CD14-positive monocyte (primary cell): ENCODE measurements at regions not wholly inside any gene's neighbourhood (a gene's known extent, or its start where the extent isn't known, plus 50 kb on each side); places are given as distances from the start of the nearest gene placed in this dataset.
"Not testable (repeated sequence)": the region's sequence is repeated elsewhere in the genome, so short reads cannot be mapped to it uniquely, and the experiment has no call there.

Source experiments
- DNase-seq, 3 donors: peaks; one replicate each; pipeline ENCODE4 v3.0.0-alpha.2; 2011 to 2022
- H2AFZ ChIP-seq: 2 replicates; pipeline ENCODE4 v1.6.0; 2012; ENCODE audit warnings: mild to moderate bottlenecking, low read depth, low read length, inconsistent platforms; ENCODE audit not compliant: insufficient read depth, poor library complexity, severe bottlenecking
- H3K27ac ChIP-seq, 2 donors: 1 replicate in 1 of 2; 2 replicates in 1 of 2; pipeline ENCODE4 v1.5.1; 2012 to 2013; ENCODE audit warnings: low read length in 2 of 2, control low read depth in 1 of 2, inconsistent platforms in 1 of 2, low read depth in 1 of 2, mild to moderate bottlenecking in 1 of 2
- H3K27me3 ChIP-seq, 2 donors: one replicate each; pipeline versions ENCODE4 v1.6.0 to v1.6.1; 2011 to 2013; ENCODE audit warnings: low read length in 2 of 2; ENCODE audit not compliant: control insufficient read depth in 2 of 2, insufficient read depth in 2 of 2
- H3K36me3 ChIP-seq, 2 donors: replicated peaks in 1 of 2; 1 replicate in 1 of 2; 2 replicates in 1 of 2; pipeline versions ENCODE4 v1.5.1 to v1.6.1; 2012 to 2013; ENCODE audit warnings: low read length in 2 of 2, control low read depth in 1 of 2, inconsistent platforms in 1 of 2, mild to moderate bottlenecking in 1 of 2; ENCODE audit not compliant: insufficient read depth in 2 of 2, control insufficient read depth in 1 of 2
- H3K4me1 ChIP-seq, 2 donors: 1 replicate in 1 of 2; 2 replicates in 1 of 2; pipeline versions ENCODE4 v1.5.1 to v1.6.1; 2012 to 2013; ENCODE audit warnings: low read length in 2 of 2, control low read depth in 1 of 2, inconsistent platforms in 1 of 2, mild to moderate bottlenecking in 1 of 2, moderate library complexity in 1 of 2; ENCODE audit not compliant: insufficient read depth in 2 of 2, control insufficient read depth in 1 of 2
- H3K4me2 ChIP-seq: replicated peaks from 2 replicates; pipeline ENCODE3; 2012; ENCODE audit warnings: low read length, moderate library complexity, mild to moderate bottlenecking; ENCODE audit not compliant: poor library complexity, severe bottlenecking; ENCODE audit errors: extremely low read depth
- H3K4me3 ChIP-seq, 3 experiments: fragments of 200-600 bp in 1 of 3; sonication (generic) in 1 of 3; replicated peaks in 1 of 3; 1 replicate in 2 of 3; 2 replicates in 1 of 3; pipeline ENCODE4 v1.5.1; 2011 to 2013; ENCODE audit warnings: low read length in 3 of 3, mild to moderate bottlenecking in 3 of 3, control low read depth in 2 of 3, low read depth in 2 of 3, inconsistent platforms in 1 of 3, moderate library complexity in 1 of 3
- H3K79me2 ChIP-seq: 2 replicates; pipeline ENCODE4 v1.6.0; 2012; ENCODE audit warnings: mild to moderate bottlenecking, control low read depth, inconsistent platforms, low read length, moderate library complexity; ENCODE audit not compliant: insufficient read depth
- H3K9ac ChIP-seq: 2 replicates; pipeline ENCODE4 v1.6.0; 2017; ENCODE audit warnings: low read length, mild to moderate bottlenecking; ENCODE audit not compliant: insufficient read depth, poor library complexity, severe bottlenecking
- H3K9me3 ChIP-seq, 2 donors: replicated peaks in 1 of 2; 1 replicate in 1 of 2; 2 replicates in 1 of 2; pipeline versions ENCODE4 v1.5.1 to v1.6.1; 2012 to 2013; ENCODE audit warnings: low read length in 2 of 2, control low read depth in 1 of 2; ENCODE audit not compliant: control insufficient read depth in 1 of 2, insufficient read depth in 1 of 2
- H4K20me1 ChIP-seq: 2 replicates; pipeline ENCODE4 v1.6.0; 2012; ENCODE audit warnings: mild to moderate bottlenecking, low read length, control low read depth, moderate library complexity; ENCODE audit not compliant: insufficient read depth
- H3K27ac Mint-ChIP-seq, 7 donors: one replicate each; pipeline ENCODE4 v1.8.0; 2020; ENCODE audit warnings: mild to moderate bottlenecking in 7 of 7, mixed read lengths in 7 of 7, moderate library complexity in 6 of 7, inconsistent platforms in 2 of 7
- H3K27me3 Mint-ChIP-seq, 3 donors: one replicate each; pipeline ENCODE4 v1.8.0; 2021 to 2022; ENCODE audit warnings: low read depth in 3 of 3, mild to moderate bottlenecking in 3 of 3, mixed read lengths in 3 of 3, moderate library complexity in 3 of 3, inconsistent platforms in 1 of 3
- H3K36me3 Mint-ChIP-seq, 2 donors: one replicate each; pipeline ENCODE4 v1.8.0; 2020; ENCODE audit warnings: mixed read lengths in 2 of 2, inconsistent platforms in 1 of 2, mild to moderate bottlenecking in 1 of 2
- H3K4me1 Mint-ChIP-seq: one replicate; pipeline ENCODE4 v1.8.0; 2020; ENCODE audit warnings: mild to moderate bottlenecking, mixed read lengths
- H3K4me3 Mint-ChIP-seq, 2 donors: one replicate each; pipeline ENCODE4 v1.8.0; 2020; ENCODE audit warnings: mild to moderate bottlenecking in 2 of 2, mixed read lengths in 2 of 2, moderate library complexity in 1 of 2
- H3K9me3 Mint-ChIP-seq, 7 donors: one replicate each; pipeline ENCODE4 v1.8.0; 2020 to 2022; ENCODE audit warnings: mixed read lengths in 7 of 7, mild to moderate bottlenecking in 6 of 7, moderate library complexity in 6 of 7, inconsistent platforms in 2 of 7
- WGBS: methylation state at CpG from one replicate; pipeline ENCODE4 v1.1.5; 2013; ENCODE audit warnings: missing lambda C conversion rate; ENCODE audit not compliant: insufficient coverage; 5-methylcytosine and 5-hydroxymethylcytosine counted together
- intact Hi-C, 2 donors: fragments of 100-400 bp; cut with micrococcal nuclease; formaldehyde crosslinking; loops; one replicate each; pipeline versions ENCODE4 v1.15.0 to v1.15.1; 2023
- TF ChIP-seq, protein P1 (sequence below): fragments of 200-600 bp; IDR thresholded peaks from one replicate; pipeline ENCODE4 v1.8.0; 2022; ENCODE audit warnings: antibody characterized with exemption, mild to moderate bottlenecking

DNA sequence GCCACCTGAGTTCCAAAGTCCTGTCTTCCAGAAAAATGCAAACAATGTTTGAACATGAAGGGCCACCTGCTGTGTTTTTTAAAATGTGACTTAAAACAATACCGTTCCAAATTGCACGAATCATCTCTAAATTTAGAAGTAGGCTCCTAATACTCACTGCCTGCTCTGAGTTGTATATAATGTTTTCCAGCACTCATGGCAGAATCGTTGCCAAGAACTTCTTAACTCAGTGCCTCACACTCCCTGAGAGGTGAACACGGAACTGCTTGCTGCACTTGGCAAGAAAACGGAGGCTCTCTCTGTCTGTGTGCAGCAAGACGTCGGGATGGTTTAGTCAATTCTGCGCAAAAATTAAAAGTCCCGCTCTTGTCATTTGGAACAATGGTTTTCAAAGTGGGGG, 757.3 kb upstream of the AUTS2 start:
- Mint-ChIP-seq H3K27ac (no peak overlapping the region), H3K9me3 (peaks cover 3 to 59% (median 20%) of the 10 kb centered on the region in 7 donors), H3K27me3 (peaks cover 0 to 3% (median 2%) of the 10 kb centered on the region in 3 donors), H3K4me3 (no peak overlapping the region), H3K36me3 (no peaks in the 10 kb centered on the region), H3K4me1 (no peaks in the 10 kb centered on the region)
- Histone ChIP-seq H3K27me3 (no peaks in the 10 kb centered on the region), H3K4me1 (no peaks in the 10 kb centered on the region), H3K79me2 (no peaks in the 10 kb centered on the region), H3K27ac (no peak overlapping the region), H3K36me3 (no peaks in the 10 kb centered on the region), H2AFZ (no peak overlapping the region), H3K4me3 (no peak overlapping the region), H3K9me3 (peaks cover 28 to 42% of the 10 kb centered on the region in 2 donors), H3K9ac (no peak overlapping the region), H4K20me1 (no peaks in the 10 kb centered on the region), H3K4me2 (no peak overlapping the region)
- no peak for DNase-seq
- WGBS = 100% methylated on average over 2 of the region's 9 CpGs
- intact Hi-C loops = no loop called here
- TF ChIP-seq, protein P1, sequence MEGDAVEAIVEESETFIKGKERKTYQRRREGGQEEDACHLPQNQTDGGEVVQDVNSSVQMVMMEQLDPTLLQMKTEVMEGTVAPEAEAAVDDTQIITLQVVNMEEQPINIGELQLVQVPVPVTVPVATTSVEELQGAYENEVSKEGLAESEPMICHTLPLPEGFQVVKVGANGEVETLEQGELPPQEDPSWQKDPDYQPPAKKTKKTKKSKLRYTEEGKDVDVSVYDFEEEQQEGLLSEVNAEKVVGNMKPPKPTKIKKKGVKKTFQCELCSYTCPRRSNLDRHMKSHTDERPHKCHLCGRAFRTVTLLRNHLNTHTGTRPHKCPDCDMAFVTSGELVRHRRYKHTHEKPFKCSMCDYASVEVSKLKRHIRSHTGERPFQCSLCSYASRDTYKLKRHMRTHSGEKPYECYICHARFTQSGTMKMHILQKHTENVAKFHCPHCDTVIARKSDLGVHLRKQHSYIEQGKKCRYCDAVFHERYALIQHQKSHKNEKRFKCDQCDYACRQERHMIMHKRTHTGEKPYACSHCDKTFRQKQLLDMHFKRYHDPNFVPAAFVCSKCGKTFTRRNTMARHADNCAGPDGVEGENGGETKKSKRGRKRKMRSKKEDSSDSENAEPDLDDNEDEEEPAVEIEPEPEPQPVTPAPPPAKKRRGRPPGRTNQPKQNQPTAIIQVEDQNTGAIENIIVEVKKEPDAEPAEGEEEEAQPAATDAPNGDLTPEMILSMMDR = no peak

DNA sequence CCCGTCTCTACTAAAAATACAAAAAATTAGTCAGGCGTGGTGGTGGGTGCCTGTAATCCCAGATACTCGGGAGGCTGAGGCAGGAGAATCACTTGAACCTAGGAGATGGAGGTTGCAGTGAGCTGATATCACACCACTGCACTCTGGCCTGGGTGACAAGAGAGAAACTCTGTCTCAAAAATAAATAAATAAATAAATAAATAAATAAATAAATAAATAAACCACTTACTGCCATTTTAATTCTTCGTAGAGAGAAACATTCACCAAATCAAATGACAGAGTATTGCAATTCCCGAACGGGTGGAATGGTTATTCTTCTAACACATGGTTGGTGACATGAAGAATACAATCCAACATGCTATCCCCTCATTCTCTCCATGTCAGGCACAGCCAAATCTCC, 754.3 kb upstream of the AUTS2 start:
- not testable (repeated sequence) for H3K27ac Mint-ChIP-seq

More for the DNA sequence above, 754.3 kb upstream of the AUTS2 start:
- H3K4me1 ChIP-seq, H2AFZ ChIP-seq, H3K27me3 ChIP-seq, H3K4me3 Mint-ChIP-seq, intact Hi-C loops, H4K20me1 ChIP-seq, H3K4me3 ChIP-seq, H3K79me2 ChIP-seq, H3K36me3 Mint-ChIP-seq, H3K27me3 Mint-ChIP-seq, DNase-seq, H3K4me2 ChIP-seq, H3K27ac ChIP-seq, H3K4me1 Mint-ChIP-seq, H3K36me3 ChIP-seq, H3K9ac ChIP-seq: not testable (repeated sequence)
- peaks cover 51 to 55% of the 10 kb centered on the region in 2 donors for H3K9me3 ChIP-seq
- WGBS = no CpG with 5 or more reads among the region's 6 CpGs
- peaks cover 7 to 70% (median 23%) of the 10 kb centered on the region in 7 donors for H3K9me3 Mint-ChIP-seq
